H1 (cell line): ENCODE measurements at regions not wholly inside any gene's neighbourhood (a gene's known extent, or its start where the extent isn't known, plus 50 kb on each side); places are given as distances from the start of the nearest gene placed in this dataset.

ENCODE experiments used
- CTCF ChIA-PET: fragments of 300-600 bp; sonication (Branson Sonifier 250); formaldehyde crosslinking; loops from one replicate; lab custom pipeline; 2021; ENCODE audit not compliant: partially characterized antibody; lab: Charles Lee
- POLR2A ChIA-PET: fragments of 300-600 bp; sonication (Branson Sonifier 250); formaldehyde crosslinking; loops from one replicate; lab custom pipeline; 2021; ENCODE audit warnings: inconsistent platforms; ENCODE audit not compliant: partially characterized antibody; lab: Charles Lee
- DNase-seq, 2 experiments: peaks; one replicate each; pipeline versions ENCODE4 v3.0.0 to v3.0.0-alpha.2; 2010 to 2022; ENCODE audit warnings: low spot score in 2 of 2, low read depth in 1 of 2, mixed read lengths in 1 of 2
- FAIRE-seq: peaks from 2 replicates; lab custom pipeline; 2011; peaks lifted over from hg19 to GRCh38; lab: Jason Lieb, UNC
- H2AFZ ChIP-seq: 2 replicates; pipeline ENCODE4 v1.8.1; 2012; ENCODE audit warnings: low read length, inconsistent platforms
- H2AK5ac ChIP-seq: 2 replicates; pipeline ENCODE4 v1.6.1; 2013; ENCODE audit warnings: low read depth, low read length
- H2BK120ac ChIP-seq: replicated peaks from 2 replicates; pipeline ENCODE3; 2013; ENCODE audit warnings: low read depth, low read length, inconsistent platforms
- H2BK12ac ChIP-seq: 2 replicates; pipeline ENCODE4 v1.6.1; 2013; ENCODE audit warnings: low read depth, low read length
- H2BK15ac ChIP-seq: 2 replicates; pipeline ENCODE4 v1.6.1; 2013; ENCODE audit warnings: low read length
- H2BK20ac ChIP-seq: 2 replicates; pipeline ENCODE4 v1.6.1; 2013; ENCODE audit warnings: low read length
- H2BK5ac ChIP-seq: 2 replicates; pipeline ENCODE4 v1.6.1; 2013; ENCODE audit warnings: low read depth, low read length
- H3K14ac ChIP-seq: 2 replicates; pipeline ENCODE4 v1.6.1; 2013; ENCODE audit warnings: inconsistent platforms; ENCODE audit not compliant: insufficient read length
- H3K18ac ChIP-seq: 2 replicates; pipeline ENCODE4 v1.6.1; 2013; ENCODE audit warnings: low read length; ENCODE audit errors: extremely low read depth
- H3K23ac ChIP-seq: 2 replicates; pipeline ENCODE4 v1.6.1; 2013; ENCODE audit warnings: inconsistent platforms; ENCODE audit not compliant: insufficient read length
- H3K23me2 ChIP-seq: 2 replicates; pipeline ENCODE4 v1.6.1; 2013; ENCODE audit warnings: low read depth, low read length
- H3K27ac ChIP-seq: 2 replicates; pipeline ENCODE4 v1.6.1; 2011; ENCODE audit warnings: low read depth, low read length, inconsistent platforms
- H3K27me3 ChIP-seq, 4 experiments: replicated peaks in 1 of 4; 1 replicate in 1 of 4; 2 replicates in 3 of 4; pipeline versions ENCODE4 v1.6.1 to v1.8.1; 2011 to 2013; ENCODE audit warnings: low read length in 3 of 4, mild to moderate bottlenecking in 3 of 4, inconsistent platforms in 2 of 4, mixed read lengths in 2 of 4, moderate library complexity in 1 of 4; ENCODE audit not compliant: control insufficient read depth in 3 of 4, insufficient read depth in 3 of 4; ENCODE audit errors: extremely low read depth in 1 of 4
- H3K36me3 ChIP-seq, 4 experiments: 2 replicates each; pipeline versions ENCODE4 v1.6.1 to v1.8.1; 2011 to 2013; ENCODE audit warnings: mild to moderate bottlenecking in 4 of 4, low read length in 3 of 4, moderate library complexity in 2 of 4, control low read depth in 1 of 4, inconsistent platforms in 1 of 4; ENCODE audit not compliant: insufficient read depth in 4 of 4, control insufficient read depth in 2 of 4
- H3K4ac ChIP-seq: replicated peaks from 2 replicates; pipeline ENCODE3; 2013; ENCODE audit warnings: low read length, low read depth, mixed read lengths, inconsistent platforms; ENCODE audit not compliant: insufficient read length
- H3K4me1 ChIP-seq, 4 experiments: replicated peaks in 1 of 4; 1 replicate in 1 of 4; 2 replicates in 3 of 4; pipeline versions ENCODE4 v1.6.1 to v1.8.1; 2011 to 2013; ENCODE audit warnings: low read length in 3 of 4, inconsistent platforms in 2 of 4, mixed read lengths in 1 of 4; ENCODE audit not compliant: insufficient read depth in 4 of 4, control insufficient read depth in 3 of 4
- H3K4me2 ChIP-seq, 2 experiments: 2 replicates each; pipeline versions ENCODE4 v1.6.1 to v1.8.1; 2011 to 2013; ENCODE audit warnings: low read depth in 2 of 2, low read length in 2 of 2, control low read depth in 1 of 2, inconsistent platforms in 1 of 2, mild to moderate bottlenecking in 1 of 2; ENCODE audit not compliant: insufficient read depth in 1 of 2
- H3K4me3 ChIP-seq, 4 experiments: fragments of 200-600, 300-600 bp in 1 of 4; sonication (generic), shearing (Covaris generic), sonication (Bioruptor Twin) in 1 of 4; 2 replicates each; pipeline versions ENCODE4 v1.5.1 to v1.8.1; 2011 to 2016; ENCODE audit warnings: low read length in 4 of 4, low read depth in 3 of 4, control low read depth in 2 of 4, inconsistent platforms in 2 of 4, mild to moderate bottlenecking in 2 of 4, mixed read lengths in 1 of 4, moderate library complexity in 1 of 4; ENCODE audit not compliant: insufficient read depth in 2 of 4; ENCODE audit errors: extremely low read depth in 1 of 4
- H3K56ac ChIP-seq: replicated peaks from 2 replicates; pipeline ENCODE3; 2013; ENCODE audit warnings: low read depth, mild to moderate bottlenecking, mixed read lengths, low read length, inconsistent platforms; ENCODE audit not compliant: insufficient read length
- H3K79me1 ChIP-seq: 2 replicates; pipeline ENCODE4 v1.6.1; 2013; ENCODE audit warnings: low read depth, low read length, control low read depth
- H3K79me2 ChIP-seq, 2 experiments: 2 replicates each; pipeline versions ENCODE4 v1.6.1 to v1.8.1; 2012 to 2013; ENCODE audit warnings: low read length in 2 of 2, mild to moderate bottlenecking in 2 of 2, inconsistent platforms in 1 of 2; ENCODE audit not compliant: insufficient read depth in 2 of 2, control insufficient read depth in 1 of 2
- H3K9ac ChIP-seq, 4 experiments: replicated peaks in 1 of 4; 1 replicate in 1 of 4; 2 replicates in 3 of 4; pipeline versions ENCODE4 v1.6.1 to v1.8.1; 2011 to 2013; ENCODE audit warnings: low read depth in 3 of 4, low read length in 3 of 4, control low read depth in 2 of 4, mild to moderate bottlenecking in 2 of 4, moderate library complexity in 2 of 4, inconsistent platforms in 1 of 4; ENCODE audit errors: extremely low read depth in 1 of 4
- H3K9me3 ChIP-seq, 2 experiments: 2 replicates each; pipeline versions ENCODE4 v1.6.1 to v1.8.1; 2012 to 2013; ENCODE audit warnings: mild to moderate bottlenecking in 2 of 2, moderate library complexity in 2 of 2, control low read depth in 1 of 2, inconsistent platforms in 1 of 2, low read depth in 1 of 2, low read length in 1 of 2, mixed read lengths in 1 of 2; ENCODE audit not compliant: insufficient read depth in 2 of 2
- H4K20me1 ChIP-seq, 2 experiments: replicated peaks in 1 of 2; 2 replicates each; pipeline versions ENCODE3 to v1.8.1; 2011 to 2013; ENCODE audit warnings: inconsistent platforms in 2 of 2, low read length in 2 of 2, mild to moderate bottlenecking in 1 of 2; ENCODE audit not compliant: insufficient read depth in 2 of 2, control insufficient read depth in 1 of 2
- H4K5ac ChIP-seq: 2 replicates; pipeline ENCODE4 v1.6.1; 2013; ENCODE audit warnings: low read length, low read depth, mixed read lengths, inconsistent platforms; ENCODE audit not compliant: insufficient read length
- H4K8ac ChIP-seq: 2 replicates; pipeline ENCODE4 v1.8.0; 2013; ENCODE audit warnings: mild to moderate bottlenecking, moderate library complexity, low read length, inconsistent platforms; ENCODE audit not compliant: insufficient read depth; ENCODE audit errors: extremely low read depth
- H4K91ac ChIP-seq: replicated peaks from 2 replicates; pipeline ENCODE3; 2013; ENCODE audit warnings: low read length, mixed read lengths, inconsistent platforms; ENCODE audit not compliant: insufficient read length
- CTBP2 ChIP-seq: IDR thresholded peaks from 2 replicates; pipeline ENCODE4 v1.7.0; 2011; ENCODE audit warnings: borderline replicate concordance, mild to moderate bottlenecking, moderate library complexity, mixed read lengths, low read length; ENCODE audit not compliant: insufficient read depth, insufficient read length
- FOSL1 ChIP-seq: IDR thresholded peaks from 2 replicates; pipeline ENCODE4 v1.6.1; 2011; ENCODE audit warnings: mild to moderate bottlenecking, low read depth, low read length, moderate library complexity; ENCODE audit not compliant: insufficient read depth
- JUND ChIP-seq: IDR thresholded peaks from 2 replicates; pipeline ENCODE4 v1.6.1; 2011; ENCODE audit warnings: mild to moderate bottlenecking, improper control_type of control experiment, low read length
- KDM1A ChIP-seq: fragments of 200-600, 300-600 bp; sonication (generic); IDR thresholded peaks from 2 replicates; pipeline ENCODE4 v1.7.1; 2016; ENCODE audit warnings: mild to moderate bottlenecking, low read length, borderline replicate concordance
- RFX5 ChIP-seq: IDR thresholded peaks from 2 replicates; pipeline ENCODE4 v1.6.1; 2011; ENCODE audit warnings: low read depth, low read length, improper control_type of control experiment, borderline replicate concordance
- TBP ChIP-seq: IDR thresholded peaks from 2 replicates; pipeline ENCODE4 v1.6.1; 2011; ENCODE audit warnings: low read depth, low read length, improper control_type of control experiment
- WGBS, 2 experiments: shearing (Covaris generic) in 1 of 2; methylation state at CpG; one replicate each; pipeline versions ENCODE4 v1.1.6 to v1.1.7; 2013 to 2015; ENCODE audit warnings: low lambda C conversion rate in 2 of 2, mixed read lengths in 2 of 2, inconsistent platforms in 1 of 2, low coverage in 1 of 2, missing lambda C conversion rate in 1 of 2; ENCODE audit not compliant: insufficient replicate concordance in 2 of 2, insufficient coverage in 1 of 2, insufficient read length in 1 of 2; ENCODE audit errors: extremely low coverage in 1 of 2, missing lambda C conversion rate in 1 of 2; 5-methylcytosine and 5-hydroxymethylcytosine counted together

GRCh38 chr13:59343993-59344822 is 819.5 kb downstream of the DIAPH3 start:
- DNase-seq: no peak
- Histone ChIP-seq H3K27me3 (no peaks in the 10 kb centered on the region), H4K20me1 (no peaks in the 10 kb centered on the region), H3K4me2 (no peak overlapping the region), H3K36me3 (no peaks in the 10 kb centered on the region), H3K79me1 (no peaks in the 10 kb centered on the region), H3K4me1 (no peaks in the 10 kb centered on the region), H3K4ac (no peak overlapping the region), H3K23ac (no peak overlapping the region), H2AK5ac (no peak overlapping the region), H3K9ac (no peak overlapping the region), H4K8ac (no peak overlapping the region), H3K27ac (no peak overlapping the region), H2BK15ac (no peak overlapping the region), H2BK120ac (no peak overlapping the region), H4K5ac (no peak overlapping the region), H3K79me2 (no peaks in the 10 kb centered on the region), H3K4me3 (no peak overlapping the region)
- POLR2A ChIA-PET: no interaction called here
- WGBS, 2 experiments: 89% methylated on average over 8 of the region's 8 CpGs; no CpG with 5 or more reads in 1 of the 2 experiments
- CTCF ChIA-PET: interaction anchor here (0.9 to 1.6 kb wide), 4 partner anchors 10 to 139 kb away, joined by 3 read pairs; no protein-coding TSS in a partner anchor
- TF ChIP-seq RFX5 (no peak), FOSL1 (no peak), JUND (no peak), KDM1A (no peak), CTBP2 (no peak), TBP (no peak)
- TF ChIP-seq, all 59 proteins: peak for 0
- Histone ChIP-seq H2BK12ac (no peak overlapping the region), H2AFZ (no peak overlapping the region), H3K9me3 (no peaks in the 10 kb centered on the region), H3K23me2 (no peaks in the 10 kb centered on the region), H3K14ac (no peak overlapping the region), H2BK5ac (no peak overlapping the region), H4K91ac (no peak overlapping the region), H3K18ac (no peak overlapping the region), H2BK20ac (no peak overlapping the region), H3K56ac (no peak overlapping the region)
- FAIRE-seq: no peak
